Hepatocyte (in vitro differentiated cells): ENCODE measurements at regions not wholly inside any gene's neighbourhood (a gene's known extent, or its start where the extent isn't known, plus 50 kb on each side); places are given as distances from the start of the nearest gene placed in this dataset.

Experiments used
- DNase-seq: peaks from one replicate; pipeline ENCODE4 v3.0.0-alpha.2; 2016; ENCODE audit warnings: low spot score
- H2AFZ ChIP-seq: fragments of 200-600 bp; sonication (generic); 2 replicates; pipeline ENCODE4 v1.6.0; 2016; ENCODE audit warnings: antibody characterized with exemption, mild to moderate bottlenecking
- H3K27ac ChIP-seq: fragments of 200-600 bp; sonication (generic); 2 replicates; pipeline ENCODE4 v1.5.1; 2016; ENCODE audit warnings: mild to moderate bottlenecking
- H3K27me3 ChIP-seq: fragments of 200-600 bp; sonication (generic); 2 replicates; pipeline ENCODE4 v1.6.1; 2016
- H3K36me3 ChIP-seq: fragments of 200-600 bp; sonication (generic); replicated peaks from 2 replicates; pipeline ENCODE4 v1.5.1; 2016; ENCODE audit warnings: low read depth; ENCODE audit not compliant: insufficient read depth
- H3K4me1 ChIP-seq: fragments of 200-600 bp; sonication (generic); 2 replicates; pipeline ENCODE4 v1.5.1; 2016; ENCODE audit warnings: mild to moderate bottlenecking, moderate library complexity; ENCODE audit not compliant: insufficient read depth
- H3K4me2 ChIP-seq: fragments of 200-600 bp; sonication (generic); 2 replicates; pipeline ENCODE4 v1.6.0; 2016
- H3K4me3 ChIP-seq: fragments of 200-600 bp; sonication (generic); 2 replicates; pipeline ENCODE4 v1.5.1; 2016; ENCODE audit warnings: mild to moderate bottlenecking
- H3K79me2 ChIP-seq: fragments of 200-600 bp; sonication (generic); 2 replicates; pipeline ENCODE4 v1.6.0; 2017; ENCODE audit warnings: mild to moderate bottlenecking
- H3K9me2 ChIP-seq: fragments of 200-600 bp; sonication (generic); replicated peaks from 2 replicates; pipeline ENCODE4 v1.6.0; 2017; ENCODE audit warnings: mild to moderate bottlenecking; ENCODE audit not compliant: insufficient read depth
- H3K9me3 ChIP-seq: fragments of 200-600 bp; sonication (generic); 2 replicates; pipeline ENCODE4 v1.5.1; 2016; ENCODE audit warnings: low read depth, mild to moderate bottlenecking
- H4K20me1 ChIP-seq: fragments of 200-600 bp; sonication (generic); 2 replicates; pipeline ENCODE4 v1.6.0; 2016; ENCODE audit warnings: mild to moderate bottlenecking; ENCODE audit not compliant: insufficient read depth, poor library complexity, severe bottlenecking
- CTCF ChIP-seq: fragments of 200-600 bp; sonication (generic); IDR thresholded peaks from 2 replicates; pipeline ENCODE4 v1.5.1; 2016; ENCODE audit warnings: antibody characterized with exemption, mild to moderate bottlenecking; ENCODE audit not compliant: poor library complexity
- EZH2 ChIP-seq: fragments of 200-600 bp; sonication (generic); IDR thresholded peaks from 2 replicates; pipeline ENCODE4 v1.6.1; 2016; ENCODE audit warnings: antibody characterized with exemption, mild to moderate bottlenecking, borderline replicate concordance
- EZH2phosphoT487 ChIP-seq: fragments of 200-600 bp; sonication (generic); IDR thresholded peaks from one replicate; pipeline ENCODE4 v1.6.1; 2018; ENCODE audit warnings: antibody characterized with exemption, mild to moderate bottlenecking, low read depth, moderate library complexity; ENCODE audit not compliant: unreplicated experiment, severe bottlenecking
- WGBS: methylation state at CpG from one replicate; pipeline ENCODE4 v1.1.6; 2016; ENCODE audit warnings: low lambda C conversion rate; ENCODE audit errors: missing lambda C conversion rate; 5-methylcytosine and 5-hydroxymethylcytosine counted together

- DNase-seq = no peak
- no peak overlapping the region for H3K4me3 ChIP-seq
Observed at GRCh38 chr1:54460351-54460750, 54.2 kb upstream of the SSBP3 start.

GRCh38 chr1:54459726-54460191 is 53.6 kb upstream of the SSBP3 start:
- no peak for TF ChIP-seq EZH2
- no peak for TF ChIP-seq EZH2phosphoT487
- TF ChIP-seq CTCF = no peak
- 26% methylated on average over 2 of the region's 4 CpGs for WGBS
- DNase-seq = no peak

More at GRCh38 chr1:54460351-54460750, 54.2 kb upstream of the SSBP3 start:
- no peaks in the 10 kb centered on the region for H3K9me2 ChIP-seq
- TF ChIP-seq CTCF = no peak
- TF ChIP-seq EZH2phosphoT487 = no peak
- TF ChIP-seq EZH2 = no peak
- no peaks in the 10 kb centered on the region for H4K20me1 ChIP-seq
- 95% methylated on average over 2 of the region's 2 CpGs for WGBS
- no peak overlapping the region for H2AFZ ChIP-seq
- no peaks in the 10 kb centered on the region for H3K36me3 ChIP-seq
- H3K4me2 ChIP-seq = no peak overlapping the region
- H3K9me3 ChIP-seq = no peaks in the 10 kb centered on the region
- H3K27me3 ChIP-seq = no peaks in the 10 kb centered on the region
- H3K4me1 ChIP-seq = peaks cover 52% of the 10 kb centered on the region
- no peak overlapping the region for H3K27ac ChIP-seq
- no peaks in the 10 kb centered on the region for H3K79me2 ChIP-seq

GRCh38 chr1:54459140-54459539 is 52.9 kb upstream of the SSBP3 start:
- Histone ChIP-seq H3K4me2 (no peak overlapping the region), H3K27me3 (no peaks in the 10 kb centered on the region), H2AFZ (no peak overlapping the region), H4K20me1 (no peaks in the 10 kb centered on the region), H3K9me3 (no peaks in the 10 kb centered on the region), H3K27ac (no peak overlapping the region), H3K4me3 (no peak overlapping the region), H3K79me2 (no peaks in the 10 kb centered on the region), H3K9me2 (no peaks in the 10 kb centered on the region), H3K36me3 (no peaks in the 10 kb centered on the region), H3K4me1 (peaks cover 41% of the 10 kb centered on the region)
- no peak for DNase-seq
- no peak for TF ChIP-seq EZH2
- no peak for TF ChIP-seq CTCF
- TF ChIP-seq EZH2phosphoT487 = no peak

More at GRCh38 chr1:54459726-54460191, 53.6 kb upstream of the SSBP3 start:
- H3K4me2 ChIP-seq = no peak overlapping the region
- H3K4me1 ChIP-seq = peaks cover 46% of the 10 kb centered on the region
- H3K79me2 ChIP-seq = no peaks in the 10 kb centered on the region
- no peaks in the 10 kb centered on the region for H3K36me3 ChIP-seq
- no peaks in the 10 kb centered on the region for H4K20me1 ChIP-seq
- no peak overlapping the region for H3K4me3 ChIP-seq
- no peaks in the 10 kb centered on the region for H3K27me3 ChIP-seq
- H3K9me3 ChIP-seq = no peaks in the 10 kb centered on the region
- no peak overlapping the region for H2AFZ ChIP-seq
- H3K27ac ChIP-seq = no peak overlapping the region
- no peaks in the 10 kb centered on the region for H3K9me2 ChIP-seq
